LNCAP (cell line): ENCODE measurements at regions not wholly inside any gene's neighbourhood (a gene's known extent, or its start where the extent isn't known, plus 50 kb on each side); places are given as distances from the start of the nearest gene placed in this dataset.

Experiments used
- CTCF ChIP-seq: fragments of 450-650 bp; IDR thresholded peaks from 2 replicates; pipeline ENCODE4 v1.5.1; 2017; ENCODE audit warnings: mild to moderate bottlenecking

DNA sequence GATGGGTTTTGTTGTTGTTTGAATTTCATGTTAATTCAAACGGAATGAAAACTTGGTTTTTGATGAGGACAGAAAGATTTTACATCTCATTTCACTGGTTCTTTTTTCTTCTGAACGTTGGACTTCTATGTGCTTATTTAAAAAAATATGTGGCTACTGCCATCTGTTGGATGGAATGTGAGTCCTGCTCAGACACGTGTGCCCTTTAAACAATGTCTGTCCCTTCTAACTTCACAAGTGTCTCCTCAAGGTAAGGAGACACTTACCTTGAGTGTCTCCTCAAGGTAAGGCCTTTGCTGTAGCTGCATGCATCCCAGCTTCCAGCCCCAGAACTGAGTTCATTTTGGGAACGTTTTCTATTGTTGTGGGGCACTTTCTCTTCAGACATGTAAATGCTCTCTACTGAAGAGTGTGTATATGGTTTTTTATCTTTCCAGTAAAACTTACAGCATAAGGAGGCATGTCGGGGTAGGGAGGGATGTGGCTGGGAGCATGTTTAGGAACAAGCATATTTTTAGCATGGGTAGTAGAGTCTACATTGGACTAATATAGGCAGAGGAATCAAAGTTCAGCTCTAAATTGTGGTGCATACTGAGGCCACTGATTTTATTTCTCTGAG lies 63.1 kb upstream of the UBE3A start:
- peak; percentile 72 for TF ChIP-seq CTCF

DNA sequence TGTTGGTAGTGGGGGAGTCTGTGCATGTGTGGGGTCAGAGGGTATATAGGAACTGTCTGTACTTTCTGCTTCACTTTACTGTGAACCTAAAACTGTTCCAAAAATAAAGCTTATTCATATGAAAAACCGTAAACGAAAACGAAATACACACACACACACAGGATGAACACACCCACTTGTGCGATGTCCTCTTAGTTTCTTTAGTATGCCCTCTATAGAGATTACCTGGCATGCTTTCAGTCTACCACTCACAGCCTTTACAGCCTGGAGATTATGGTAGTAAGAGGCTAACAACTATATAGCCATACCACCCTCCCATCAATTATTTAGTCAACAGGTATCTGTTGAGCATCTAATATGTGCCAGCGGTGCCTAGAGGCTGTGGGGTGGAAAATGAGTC lies 60.0 kb upstream of the UBE3A start:
- TF ChIP-seq CTCF, result no peak

GRCh38 chr15:25497934-25498333 lies 59.1 kb upstream of the UBE3A start:
- TF ChIP-seq CTCF, result no peak

DNA sequence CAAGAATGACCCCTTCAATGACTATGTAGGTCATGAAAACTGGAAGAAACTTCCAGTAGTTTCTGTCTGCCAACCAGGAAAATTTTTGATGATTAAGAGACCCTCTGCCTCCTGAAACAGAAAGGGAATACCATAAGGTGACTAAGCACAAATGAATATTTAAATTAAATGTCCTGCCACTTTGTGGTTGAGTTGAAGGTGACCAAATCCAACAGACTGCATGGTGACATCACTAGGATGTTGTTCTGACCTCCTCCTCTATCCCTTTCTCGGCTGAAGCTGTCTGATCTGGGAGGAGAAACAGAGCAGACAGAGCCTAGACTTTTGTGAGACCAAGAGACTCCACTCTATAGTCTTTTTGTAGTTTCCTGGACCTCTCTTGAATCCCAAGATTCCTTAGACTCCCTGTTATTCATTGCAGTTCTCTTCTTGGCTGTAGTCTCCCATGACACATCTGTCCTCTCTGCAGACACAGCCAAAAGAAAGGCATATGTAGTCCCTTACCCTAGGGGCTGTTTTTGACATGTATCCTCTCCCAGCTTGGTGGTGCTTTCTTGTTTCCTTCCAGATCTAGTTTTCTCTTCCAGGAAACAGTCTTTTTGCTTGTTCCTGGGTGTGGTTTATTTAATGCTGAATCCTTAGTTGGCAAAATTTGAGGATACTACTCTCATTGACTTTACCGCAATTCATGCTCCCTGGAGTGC lies 55.2 kb upstream of the UBE3A start:
- no peak for TF ChIP-seq CTCF

GRCh38 chr15:25492315-25492714 lies 53.5 kb upstream of the UBE3A start:
- TF ChIP-seq CTCF, result no peak
